ENCODE measurements at regions not wholly inside any gene's neighbourhood (a gene's known extent, or its start where the extent isn't known, plus 50 kb on each side); places are given as distances from the start of the nearest gene placed in this dataset.

GRCh38 chr2:8149985-8150539, 531.8 kb upstream of the ID2 start:
- Histone ChIP-seq H2BK5ac (ENCODE audit: insufficient read length, low read length) (no peak overlapping the region), H2BK120ac (ENCODE audit: low read depth, low read length, poor library complexity, severe bottlenecking) (no peak overlapping the region), H3K27ac (ENCODE audit: insufficient read length, low read depth, low read length) (no peak overlapping the region), H3K4ac (ENCODE audit: low read depth, low read length) (no peak overlapping the region), H4K5ac (ENCODE audit: insufficient read length, low read depth, low read length) (no peak overlapping the region), H3K79me2 (ENCODE audit: insufficient read depth, low read length) (no peaks in the 10 kb centered on the region), H2AK5ac (ENCODE audit: insufficient read length, low read length) (no peak overlapping the region), H3K18ac (ENCODE audit: insufficient read length, low read depth, low read length) (no peak overlapping the region), H4K91ac (ENCODE audit: insufficient read length, low read depth, low read length) (no peak overlapping the region), H2BK15ac (ENCODE audit: low read depth, low read length) (no peak overlapping the region), H3K9me3 (ENCODE audit: control insufficient read depth, low read depth, low read length) (no peaks in the 10 kb centered on the region), H3K9ac (ENCODE audit: extremely low read depth, insufficient read length, low read length) (no peak overlapping the region), H3K4me2 (ENCODE audit: insufficient read depth, insufficient read length, low read length) (no peak overlapping the region), H3T11ph (ENCODE audit: low read length) (no peak overlapping the region), H2BK12ac (ENCODE audit: insufficient read length, low read depth, low read length) (no peak overlapping the region), H2BK20ac (ENCODE audit: low read depth, low read length, poor library complexity, severe bottlenecking) (no peak overlapping the region), H3K4me1 (ENCODE audit: insufficient read depth, low read length) (peaks cover 5% of the 10 kb centered on the region; the same call in 1 of the 2 replicates), H3K14ac (ENCODE audit: insufficient read depth, low read length) (no peak overlapping the region; the same call in 1 of the 2 replicates), H3K23ac (ENCODE audit: insufficient read length, low read depth, low read length) (no peak overlapping the region), H4K20me1 (ENCODE audit: control insufficient read depth, insufficient read depth, insufficient read length) (no peaks in the 10 kb centered on the region), H3K23me2 (ENCODE audit: insufficient read length, low read depth, low read length, poor library complexity, severe bottlenecking) (no peaks in the 10 kb centered on the region), H2AFZ (ENCODE audit: low read length) (no peak overlapping the region), H3K56ac (ENCODE audit: insufficient read length, low read depth, low read length) (no peak overlapping the region), H4K8ac (replicated peaks; ENCODE audit: insufficient read length, low read depth, low read length) (no peak overlapping the region), H3K79me1 (ENCODE audit: insufficient read depth, low read depth, low read length, poor library complexity, severe bottlenecking) (no peaks in the 10 kb centered on the region), H3K27me3 (ENCODE audit: insufficient read depth, low read length) (no peaks in the 10 kb centered on the region)
- peak; percentile 38 for DNase-seq
- peaks cover 5 to 10% of the 10 kb centered on the region in 2 experiments for H3K4me1 Mint-ChIP-seq
- no peaks in the 10 kb centered on the region; a peak in 1 of 5 replicates for H3K9me3 Mint-ChIP-seq
- H3K27ac Mint-ChIP-seq, result no peak overlapping the region
- H3K36me3 Mint-ChIP-seq (ENCODE audit: insufficient read depth in 1 of 3, low read depth in 3 of 3), result no peaks in the 10 kb centered on the region
- no peak overlapping the region for H3K4me3 Mint-ChIP-seq
- no peak for TF ChIP-seq CTCF (conservative IDR thresholded peaks at IDR 0.05)
- H3K27me3 Mint-ChIP-seq (ENCODE audit: low read depth), result no peaks in the 10 kb centered on the region; the same call in 1 of the 2 replicates
- no CpG with 5 or more reads among the region's 9 CpGs for WGBS (ENCODE audit: extremely low coverage, insufficient read length, low lambda C conversion rate)

Measured in H9 (cell line).